ENCODE measurements at regions not wholly inside any gene's neighbourhood (a gene's known extent, or its start where the extent isn't known, plus 50 kb on each side); places are given as distances from the start of the nearest gene placed in this dataset.

- TF ChIP-seq EP300 (IDR thresholded peaks at IDR 0.05) (no peak), CTCF (IDR thresholded peaks at IDR 0.05) (no peak)
These were observed 126.1 kb upstream of the CPEB4 start for GRCh38 chr5:173762045-173762444.
